CD8-positive, alpha-beta memory T cell (primary cell): ENCODE measurements at regions not wholly inside any gene's neighbourhood (a gene's known extent, or its start where the extent isn't known, plus 50 kb on each side); places are given as distances from the start of the nearest gene placed in this dataset.

Source experiments
- CTCF ChIA-PET: fragments of 350-600 bp; sonication (Branson Sonifier 250); formaldehyde crosslinking; loops from one replicate; lab custom pipeline; 2021; ENCODE audit warnings: antibody characterized with exemption; lab: Charles Lee
- POLR2A ChIA-PET: fragments of 350-600 bp; sonication (Branson Sonifier 250); formaldehyde crosslinking; loops from one replicate; lab custom pipeline; 2021; ENCODE audit warnings: antibody characterized with exemption; lab: Charles Lee
- DNase-seq, 5 donors: peaks; one replicate each; pipeline versions ENCODE4 v3.0.0 to v3.0.0-alpha.2; 2020 to 2022; ENCODE audit warnings: mixed read lengths in 1 of 5
- H3K27ac ChIP-seq: one replicate; pipeline ENCODE4 v1.7.0; 2013; ENCODE audit warnings: low read depth, mild to moderate bottlenecking, low read length, moderate library complexity
- H3K27me3 ChIP-seq: 2 replicates; pipeline ENCODE4 v1.7.0; 2013; ENCODE audit warnings: low read length, mild to moderate bottlenecking; ENCODE audit not compliant: insufficient read depth, poor library complexity, severe bottlenecking
- H3K36me3 ChIP-seq: 2 replicates; pipeline ENCODE4 v1.7.0; 2013; ENCODE audit warnings: mild to moderate bottlenecking, low read length, moderate library complexity; ENCODE audit not compliant: insufficient read depth
- H3K4me1 ChIP-seq: 2 replicates; pipeline ENCODE4 v1.7.0; 2013; ENCODE audit warnings: mild to moderate bottlenecking, low read length, moderate library complexity; ENCODE audit not compliant: insufficient read depth
- H3K4me3 ChIP-seq: 2 replicates; pipeline ENCODE4 v1.7.0; 2013; ENCODE audit warnings: mild to moderate bottlenecking, low read length
- H3K9me3 ChIP-seq: 2 replicates; pipeline ENCODE4 v1.7.0; 2013; ENCODE audit warnings: mild to moderate bottlenecking, low read length
- H3K27ac Mint-ChIP-seq, 8 donors: one replicate each; pipeline ENCODE4 v1.8.0; 2020 to 2021; ENCODE audit warnings: mixed read lengths in 8 of 8, mild to moderate bottlenecking in 6 of 8, inconsistent platforms in 3 of 8, moderate library complexity in 3 of 8
- H3K27me3 Mint-ChIP-seq, 2 donors: one replicate each; pipeline ENCODE4 v1.8.0; 2020 to 2021; ENCODE audit warnings: mixed read lengths in 2 of 2, mild to moderate bottlenecking in 1 of 2, moderate library complexity in 1 of 2
- H3K36me3 Mint-ChIP-seq, 3 donors: one replicate each; pipeline ENCODE4 v1.8.0; 2020 to 2021; ENCODE audit warnings: mixed read lengths in 3 of 3, inconsistent platforms in 1 of 3, mild to moderate bottlenecking in 1 of 3
- H3K4me1 Mint-ChIP-seq, 3 donors: one replicate each; pipeline ENCODE4 v1.8.0; 2020 to 2021; ENCODE audit warnings: mixed read lengths in 3 of 3, inconsistent platforms in 1 of 3, mild to moderate bottlenecking in 1 of 3
- H3K4me3 Mint-ChIP-seq, 7 donors: one replicate each; pipeline ENCODE4 v1.8.0; 2020 to 2021; ENCODE audit warnings: mixed read lengths in 7 of 7, mild to moderate bottlenecking in 6 of 7, moderate library complexity in 4 of 7, inconsistent platforms in 2 of 7
- H3K9me3 Mint-ChIP-seq, 5 donors: one replicate each; pipeline ENCODE4 v1.8.0; 2020 to 2022; ENCODE audit warnings: mixed read lengths in 5 of 5, mild to moderate bottlenecking in 3 of 5, moderate library complexity in 2 of 5, inconsistent platforms in 1 of 5

DNA sequence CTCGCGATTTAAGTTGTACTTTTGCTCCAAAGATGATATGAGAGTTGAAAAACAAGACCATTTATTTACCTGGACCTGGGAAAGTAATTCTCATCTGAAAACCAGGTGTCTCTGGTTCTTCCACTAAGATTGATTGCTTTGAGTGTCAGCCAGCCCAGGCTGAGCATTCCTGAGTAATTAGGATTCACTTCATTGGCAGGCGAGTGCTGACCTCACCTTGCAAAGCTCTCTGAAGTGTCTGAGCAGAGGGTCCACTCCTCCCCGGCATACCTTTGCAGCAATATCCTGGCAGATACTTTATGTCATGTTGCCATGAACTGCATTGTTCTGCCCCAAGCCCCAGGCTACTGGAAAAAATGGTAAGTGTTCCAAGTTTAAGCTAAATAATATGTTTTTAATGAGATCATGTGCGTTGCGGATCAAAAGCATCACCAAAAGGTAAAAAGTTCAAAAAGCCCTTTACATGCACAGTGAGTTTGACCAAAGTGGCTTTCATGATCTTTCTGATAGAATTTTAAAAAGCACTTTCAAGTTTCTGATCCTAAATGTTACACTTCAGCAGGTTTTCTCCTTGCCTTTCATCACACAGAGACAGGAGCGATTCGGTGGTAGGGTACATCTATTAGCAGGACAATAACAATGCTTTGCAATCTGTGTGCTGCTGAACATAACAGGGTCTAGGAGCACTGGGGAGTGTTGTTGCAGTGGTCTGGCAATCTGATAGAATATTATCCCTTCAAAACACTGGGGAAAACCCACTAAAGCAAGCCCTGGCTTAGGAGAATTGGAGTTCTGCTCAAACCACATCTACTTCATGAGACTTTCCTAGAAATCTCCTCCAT, 127.8 kb upstream of the EEF1E1 start:
- no peak for DNase-seq
- H3K36me3 ChIP-seq: no peaks in the 10 kb centered on the region
- peak overlapping the region in 1 of 8 donors; percentile 39 for H3K27ac Mint-ChIP-seq
- H3K4me3 Mint-ChIP-seq: no peak overlapping the region
- ChIA-PET POLR2A (no interaction called here), CTCF (interaction anchor here (2.2 kb wide), 1 partner anchor 11 kb away, joined by 8 read pairs; no protein-coding TSS in a partner anchor)
- H3K27me3 Mint-ChIP-seq: peaks cover 2 to 21% of the 10 kb centered on the region in 2 donors
- no peaks in the 10 kb centered on the region for H3K9me3 ChIP-seq
- H3K9me3 Mint-ChIP-seq: no peaks in the 10 kb centered on the region
- H3K4me1 ChIP-seq: no peaks in the 10 kb centered on the region
- H3K27me3 ChIP-seq: no peaks in the 10 kb centered on the region
- no peaks in the 10 kb centered on the region for H3K4me1 Mint-ChIP-seq
- H3K27ac ChIP-seq: no peak overlapping the region
- H3K36me3 Mint-ChIP-seq: no peaks in the 10 kb centered on the region
- H3K4me3 ChIP-seq: no peak overlapping the region

GRCh38 chr6:8225113-8225512, 122.8 kb upstream of the EEF1E1 start:
- POLR2A ChIA-PET: no interaction called here
- no peaks in the 10 kb centered on the region for H3K9me3 ChIP-seq
- no peaks in the 10 kb centered on the region for H3K27me3 ChIP-seq
- Mint-ChIP-seq H3K27me3 (peaks cover 4 to 8% of the 10 kb centered on the region in 2 donors), H3K4me3 (no peak overlapping the region), H3K4me1 (no peaks in the 10 kb centered on the region), H3K9me3 (no peaks in the 10 kb centered on the region), H3K36me3 (no peaks in the 10 kb centered on the region), H3K27ac (no peak overlapping the region)
- H3K4me1 ChIP-seq: no peaks in the 10 kb centered on the region
- H3K36me3 ChIP-seq: no peaks in the 10 kb centered on the region
- CTCF ChIA-PET: no interaction called here
- H3K27ac ChIP-seq: no peak overlapping the region
- no peak for DNase-seq
- no peak overlapping the region for H3K4me3 ChIP-seq

DNA sequence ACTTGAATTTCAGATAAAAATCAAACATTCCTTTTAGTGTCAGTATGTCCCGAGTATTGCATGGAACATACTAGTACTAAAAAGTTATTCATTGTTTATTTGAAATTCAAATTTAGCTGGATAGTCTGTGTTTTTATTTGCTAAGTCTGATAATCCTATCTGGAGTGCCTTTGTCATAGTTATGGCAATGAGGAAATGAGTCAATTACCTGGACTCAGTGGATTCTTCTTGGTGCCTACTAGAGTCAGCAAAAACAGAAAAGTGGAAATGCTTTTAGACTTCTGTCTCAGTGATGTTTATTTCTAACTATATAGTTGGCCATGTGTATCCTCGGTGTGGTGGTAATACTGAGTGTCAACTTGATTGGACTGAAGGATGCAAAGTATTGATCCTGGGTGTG, 121.3 kb upstream of the EEF1E1 start:
- no peaks in the 10 kb centered on the region for H3K36me3 Mint-ChIP-seq
- peaks cover 2 to 8% of the 10 kb centered on the region in 2 donors for H3K27me3 Mint-ChIP-seq
- POLR2A ChIA-PET: no interaction called here
- H3K4me3 Mint-ChIP-seq: no peak overlapping the region
- no peak overlapping the region for H3K4me3 ChIP-seq
- DNase-seq: no peak
- H3K27ac Mint-ChIP-seq: no peak overlapping the region
- no peaks in the 10 kb centered on the region for H3K27me3 ChIP-seq
- no peak overlapping the region for H3K27ac ChIP-seq
- no peaks in the 10 kb centered on the region for H3K9me3 Mint-ChIP-seq
- H3K36me3 ChIP-seq: no peaks in the 10 kb centered on the region
- H3K4me1 Mint-ChIP-seq: no peaks in the 10 kb centered on the region
- no peaks in the 10 kb centered on the region for H3K9me3 ChIP-seq
- CTCF ChIA-PET: no interaction called here
- H3K4me1 ChIP-seq: no peaks in the 10 kb centered on the region

- DNase-seq: peak in 3 of 5 donors; percentile 1 to 12 (median 6)
- POLR2A ChIA-PET: no interaction called here
- no peaks in the 10 kb centered on the region for H3K4me1 Mint-ChIP-seq
- H3K9me3 ChIP-seq: no peaks in the 10 kb centered on the region
- H3K4me1 ChIP-seq: no peaks in the 10 kb centered on the region
- H3K36me3 Mint-ChIP-seq: no peaks in the 10 kb centered on the region
- no peak overlapping the region for H3K4me3 Mint-ChIP-seq
- no peaks in the 10 kb centered on the region for H3K9me3 Mint-ChIP-seq
- no peaks in the 10 kb centered on the region for H3K27me3 ChIP-seq
- CTCF ChIA-PET: interaction anchor here (0.7 to 2.6 kb wide), 15 partner anchors 8 to 943 kb away, joined by 3 to 28 read pairs (median 4); no protein-coding TSS in a partner anchor
- no peak overlapping the region for H3K4me3 ChIP-seq
- no peak overlapping the region for H3K27ac ChIP-seq
- no peaks in the 10 kb centered on the region for H3K36me3 ChIP-seq
- H3K27ac Mint-ChIP-seq: no peak overlapping the region
- peaks cover 8 to 15% of the 10 kb centered on the region in 2 donors for H3K27me3 Mint-ChIP-seq
These were observed 117.1 kb upstream of the EEF1E1 start for GRCh38 chr6:8219352-8219943.

GRCh38 chr6:8218861-8219260, 116.5 kb upstream of the EEF1E1 start:
- Histone ChIP-seq H3K4me3 (no peak overlapping the region), H3K36me3 (no peaks in the 10 kb centered on the region), H3K4me1 (no peaks in the 10 kb centered on the region), H3K9me3 (no peaks in the 10 kb centered on the region), H3K27ac (no peak overlapping the region), H3K27me3 (no peaks in the 10 kb centered on the region)
- Mint-ChIP-seq H3K9me3 (no peaks in the 10 kb centered on the region), H3K27me3 (peaks cover 8 to 11% of the 10 kb centered on the region in 2 donors), H3K36me3 (no peaks in the 10 kb centered on the region), H3K4me3 (no peak overlapping the region), H3K27ac (no peak overlapping the region), H3K4me1 (no peaks in the 10 kb centered on the region)
- no peak for DNase-seq
- ChIA-PET CTCF (interaction anchor here (0.7 to 2.6 kb wide), 14 partner anchors 9 to 943 kb away, joined by 3 to 28 read pairs (median 4); no protein-coding TSS in a partner anchor), POLR2A (no interaction called here)

DNA sequence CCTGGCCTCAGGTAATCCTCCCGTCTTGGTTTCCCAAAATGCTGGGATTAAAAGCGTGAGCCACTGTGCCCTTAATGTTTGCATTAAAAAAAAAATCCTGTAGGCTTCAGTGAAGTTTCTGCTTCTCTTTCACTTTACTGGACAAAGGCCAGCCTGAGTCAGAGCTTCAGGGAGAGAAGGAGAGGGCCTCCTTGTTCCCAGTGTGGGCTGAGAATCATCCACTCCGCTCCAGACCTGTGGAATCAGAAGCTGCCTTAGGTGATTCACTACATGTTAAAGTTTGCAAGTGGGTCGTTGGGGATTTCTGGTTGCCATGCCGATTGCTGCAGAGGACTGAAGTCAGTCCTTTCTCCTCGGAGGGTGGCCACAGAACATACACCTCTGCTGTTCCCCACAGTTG, 113.3 kb upstream of the EEF1E1 start:
- ChIA-PET CTCF (no interaction called here), POLR2A (no interaction called here)
- no peaks in the 10 kb centered on the region for H3K27me3 ChIP-seq
- Mint-ChIP-seq H3K36me3 (no peaks in the 10 kb centered on the region), H3K9me3 (no peaks in the 10 kb centered on the region), H3K4me3 (no peak overlapping the region), H3K27me3 (peaks cover 11 to 22% of the 10 kb centered on the region in 2 donors), H3K4me1 (no peaks in the 10 kb centered on the region), H3K27ac (no peak overlapping the region)
- no peaks in the 10 kb centered on the region for H3K9me3 ChIP-seq
- H3K27ac ChIP-seq: no peak overlapping the region
- H3K36me3 ChIP-seq: no peaks in the 10 kb centered on the region
- no peak for DNase-seq
- no peaks in the 10 kb centered on the region for H3K4me1 ChIP-seq
- H3K4me3 ChIP-seq: no peak overlapping the region

- ChIA-PET POLR2A (no interaction called here), CTCF (interaction anchor here (1.5 kb wide), 1 partner anchor 83 kb away, joined by 3 read pairs; no protein-coding TSS in a partner anchor)
- Histone ChIP-seq H3K36me3 (no peaks in the 10 kb centered on the region), H3K9me3 (no peaks in the 10 kb centered on the region), H3K4me1 (no peaks in the 10 kb centered on the region), H3K27ac (no peak overlapping the region), H3K4me3 (no peak overlapping the region), H3K27me3 (no peaks in the 10 kb centered on the region)
- DNase-seq: no peak
- H3K36me3 Mint-ChIP-seq: no peaks in the 10 kb centered on the region
- no peak overlapping the region for H3K27ac Mint-ChIP-seq
- H3K4me1 Mint-ChIP-seq: no peaks in the 10 kb centered on the region
- no peak overlapping the region for H3K4me3 Mint-ChIP-seq
- peaks cover 7 to 28% of the 10 kb centered on the region in 2 donors for H3K27me3 Mint-ChIP-seq
- no peaks in the 10 kb centered on the region for H3K9me3 Mint-ChIP-seq
These were observed 111.6 kb upstream of the EEF1E1 start for GRCh38 chr6:8213995-8214394.

- ChIA-PET POLR2A (no interaction called here), CTCF (no interaction called here)
- Histone ChIP-seq H3K4me3 (no peak overlapping the region), H3K4me1 (no peaks in the 10 kb centered on the region), H3K27me3 (no peaks in the 10 kb centered on the region), H3K36me3 (no peaks in the 10 kb centered on the region), H3K27ac (no peak overlapping the region), H3K9me3 (no peaks in the 10 kb centered on the region)
- Mint-ChIP-seq H3K4me3 (no peak overlapping the region), H3K9me3 (no peaks in the 10 kb centered on the region), H3K27ac (no peak overlapping the region), H3K36me3 (no peaks in the 10 kb centered on the region), H3K4me1 (no peaks in the 10 kb centered on the region), H3K27me3 (peaks cover 6 to 25% of the 10 kb centered on the region in 2 donors)
- no peak for DNase-seq
These were observed 110.5 kb upstream of the EEF1E1 start for GRCh38 chr6:8212720-8213434.
